Rectal smooth muscle tissue (tissue), 1 donor: ENCODE measurements at regions not wholly inside any gene's neighbourhood (a gene's known extent, or its start where the extent isn't known, plus 50 kb on each side); places are given as distances from the start of the nearest gene placed in this dataset.

Experiments
- H3K27ac ChIP-seq: one replicate; pipeline ENCODE4 v1.7.0; 2013; ENCODE audit warnings: low read depth, low read length, inconsistent platforms
- H3K27me3 ChIP-seq: one replicate; pipeline ENCODE4 v1.7.0; 2013; ENCODE audit warnings: low read length; ENCODE audit not compliant: control insufficient read depth, insufficient read depth
- H3K36me3 ChIP-seq: one replicate; pipeline ENCODE4 v1.7.0; 2013; ENCODE audit warnings: low read length; ENCODE audit not compliant: control insufficient read depth, insufficient read depth
- H3K4me1 ChIP-seq: one replicate; pipeline ENCODE4 v1.7.0; 2013; ENCODE audit warnings: low read length; ENCODE audit not compliant: control insufficient read depth, insufficient read depth
- H3K4me3 ChIP-seq: one replicate; pipeline ENCODE4 v1.7.0; 2013; ENCODE audit warnings: low read length
- H3K9ac ChIP-seq: one replicate; pipeline ENCODE4 v1.7.0; 2013; ENCODE audit warnings: low read length

GRCh38 chr7:47685712-47686376, 103.9 kb upstream of the TNS3 start:
- Histone ChIP-seq H3K9ac (no peak overlapping the region), H3K27ac (no peak overlapping the region), H3K36me3 (no peaks in the 10 kb centered on the region), H3K4me1 (no peaks in the 10 kb centered on the region), H3K4me3 (no peak overlapping the region), H3K27me3 (no peaks in the 10 kb centered on the region)

DNA sequence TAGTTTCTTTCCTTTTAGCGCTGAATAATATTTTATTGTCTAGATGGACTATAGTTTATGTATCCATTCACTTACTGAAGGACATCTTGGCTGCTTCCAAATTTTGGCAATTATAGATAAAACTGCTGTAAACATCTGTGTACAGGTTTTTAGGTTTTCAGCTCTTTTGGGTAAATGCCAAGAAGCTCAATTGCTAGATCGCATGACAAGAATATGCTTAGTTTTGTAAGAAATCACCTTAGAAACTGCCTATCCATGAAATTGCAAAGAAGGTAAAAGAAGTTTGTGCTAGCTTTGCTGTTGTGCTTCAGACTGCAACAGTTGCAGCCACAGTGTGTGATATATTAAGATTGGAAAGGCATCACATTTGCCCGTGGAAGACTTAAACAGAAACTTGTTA, 103.2 kb upstream of the TNS3 start:
- H3K27ac ChIP-seq = no peak overlapping the region
- no peaks in the 10 kb centered on the region for H3K27me3 ChIP-seq
- no peak overlapping the region for H3K9ac ChIP-seq
- H3K36me3 ChIP-seq = no peaks in the 10 kb centered on the region
- no peaks in the 10 kb centered on the region for H3K4me1 ChIP-seq
- no peak overlapping the region for H3K4me3 ChIP-seq

DNA sequence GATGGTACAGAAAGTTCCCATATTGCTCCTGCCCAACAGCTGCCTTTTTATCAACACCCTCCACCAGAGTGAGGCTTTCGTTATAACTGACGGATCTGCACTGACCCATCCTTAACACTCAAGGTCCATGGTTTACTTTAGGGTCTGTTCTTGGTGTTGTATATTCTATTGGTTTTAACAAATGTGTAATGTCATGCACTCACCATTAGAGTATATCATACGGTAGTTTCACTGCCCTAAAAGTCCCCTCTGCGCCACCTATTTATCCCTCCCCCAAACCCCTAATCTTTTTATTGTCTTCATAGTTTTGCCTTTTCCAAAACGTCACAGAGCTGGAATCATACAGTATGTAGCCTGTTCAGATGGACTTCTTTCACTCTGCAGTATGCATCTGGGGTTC, 102.8 kb upstream of the TNS3 start:
- no peaks in the 10 kb centered on the region for H3K36me3 ChIP-seq
- no peak overlapping the region for H3K27ac ChIP-seq
- no peaks in the 10 kb centered on the region for H3K27me3 ChIP-seq
- H3K9ac ChIP-seq = no peak overlapping the region
- no peak overlapping the region for H3K4me3 ChIP-seq
- H3K4me1 ChIP-seq = no peaks in the 10 kb centered on the region

- Histone ChIP-seq H3K4me1 (no peaks in the 10 kb centered on the region), H3K36me3 (no peaks in the 10 kb centered on the region), H3K9ac (no peak overlapping the region), H3K27me3 (no peaks in the 10 kb centered on the region), H3K27ac (no peak overlapping the region), H3K4me3 (no peak overlapping the region)
These were observed 101.6 kb upstream of the TNS3 start for GRCh38 chr7:47683485-47683898.

GRCh38 chr7:47682874-47683273, 101.0 kb upstream of the TNS3 start:
- no peaks in the 10 kb centered on the region for H3K36me3 ChIP-seq

DNA sequence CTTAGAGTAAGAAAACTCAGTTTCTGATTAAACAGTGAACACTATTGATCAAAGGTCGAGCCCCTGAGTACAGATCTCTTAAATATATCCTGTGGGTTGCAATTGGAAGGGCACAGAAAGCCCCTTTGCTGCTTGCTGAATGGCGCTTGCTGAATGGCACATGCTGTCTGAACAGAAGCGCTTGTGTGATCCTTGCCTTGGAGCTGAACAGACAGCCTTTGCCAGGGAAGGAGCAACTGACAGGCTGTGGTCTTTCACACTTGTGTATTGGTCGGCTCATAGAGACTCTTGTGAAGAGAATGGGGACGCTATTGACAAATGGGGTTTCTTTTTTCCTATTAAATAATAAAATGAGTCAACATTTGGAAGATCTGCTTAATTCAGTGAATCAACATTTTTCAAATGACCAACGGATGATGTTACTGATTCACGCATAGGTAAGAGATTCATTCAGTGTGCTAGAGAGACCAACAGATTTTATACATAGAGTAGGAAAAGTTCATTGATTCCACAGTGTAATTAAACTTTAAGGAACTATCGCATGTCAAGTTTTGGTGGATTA, 99.4 kb upstream of the TNS3 start:
- H3K4me1 ChIP-seq = peaks cover 5% of the 10 kb centered on the region
- H3K27me3 ChIP-seq = no peaks in the 10 kb centered on the region
- H3K9ac ChIP-seq = no peak overlapping the region
- no peaks in the 10 kb centered on the region for H3K36me3 ChIP-seq
- no peak overlapping the region for H3K27ac ChIP-seq
- no peak overlapping the region for H3K4me3 ChIP-seq

More at GRCh38 chr7:47682874-47683273, 101.0 kb upstream of the TNS3 start:
- Histone ChIP-seq H3K27me3 (no peaks in the 10 kb centered on the region), H3K4me1 (peaks cover under 1% of the 10 kb centered on the region), H3K4me3 (no peak overlapping the region), H3K27ac (no peak overlapping the region), H3K9ac (no peak overlapping the region)

DNA sequence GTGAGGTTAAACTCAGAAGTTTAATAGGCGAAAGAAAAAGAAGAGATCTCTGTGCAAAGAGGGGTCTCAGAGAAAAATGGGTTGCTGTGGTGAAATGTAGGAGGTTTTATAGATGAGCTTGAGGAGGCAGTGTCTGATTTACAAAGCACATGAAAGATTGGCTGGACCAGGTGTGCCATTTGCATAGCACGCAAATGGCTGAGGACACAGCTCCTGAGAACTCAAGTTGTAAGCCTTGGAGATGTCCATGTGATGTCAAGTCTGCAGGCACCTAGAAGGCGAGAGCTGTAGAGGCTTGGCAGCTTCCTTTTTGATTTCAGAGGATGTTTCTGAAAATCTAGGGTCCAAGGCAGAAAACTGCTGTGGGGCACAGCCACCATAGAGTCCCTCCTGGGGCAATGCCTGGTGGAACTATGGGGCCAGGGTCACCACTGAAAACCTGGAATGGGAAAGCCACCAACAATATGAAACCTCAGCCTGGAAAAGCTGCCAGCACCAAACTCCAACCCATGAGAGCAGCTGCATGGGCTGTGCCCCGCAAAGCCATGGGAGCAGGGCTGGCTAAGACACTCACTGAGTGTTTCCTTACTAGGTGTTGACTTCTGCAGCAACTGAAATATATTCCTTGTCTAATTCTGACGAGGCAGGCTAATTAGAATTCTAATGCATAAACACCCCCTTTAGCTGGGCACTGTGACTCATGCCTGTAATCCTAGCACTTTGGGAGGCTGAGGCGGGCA, 96.9 kb upstream of the TNS3 start:
- Histone ChIP-seq H3K36me3 (no peaks in the 10 kb centered on the region), H3K27me3 (no peaks in the 10 kb centered on the region), H3K9ac (no peak overlapping the region), H3K27ac (no peak overlapping the region), H3K4me3 (no peak overlapping the region), H3K4me1 (peaks cover 5% of the 10 kb centered on the region)

DNA sequence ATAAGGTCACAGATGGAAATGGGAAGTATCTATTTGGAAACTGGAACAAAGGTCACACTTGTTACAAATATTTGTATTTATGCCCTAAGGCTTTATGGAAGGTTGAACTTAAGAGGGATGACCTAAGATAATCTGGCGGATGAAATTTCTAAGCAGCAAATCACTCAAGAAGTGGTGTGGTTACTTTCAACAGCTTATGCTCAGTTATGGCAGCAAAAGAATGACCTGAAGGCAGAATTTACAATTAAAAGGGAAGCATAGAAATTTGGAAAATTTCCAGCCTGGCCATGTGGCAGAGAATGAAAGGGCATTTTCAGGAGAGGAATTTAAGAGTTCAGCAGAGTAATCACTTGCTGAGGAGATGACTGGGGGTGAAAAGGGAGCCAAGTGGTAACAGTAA, 95.8 kb upstream of the TNS3 start:
- no peak overlapping the region for H3K27ac ChIP-seq

GRCh38 chr7:47677093-47677492, 95.2 kb upstream of the TNS3 start:
- Histone ChIP-seq H3K27ac (no peak overlapping the region), H3K4me1 (peaks cover 5% of the 10 kb centered on the region), H3K27me3 (no peaks in the 10 kb centered on the region), H3K9ac (no peak overlapping the region), H3K36me3 (no peaks in the 10 kb centered on the region), H3K4me3 (no peak overlapping the region)

More for the DNA sequence above, 95.8 kb upstream of the TNS3 start:
- H3K4me1 ChIP-seq = peaks cover 5% of the 10 kb centered on the region
- no peak overlapping the region for H3K4me3 ChIP-seq
- no peak overlapping the region for H3K9ac ChIP-seq
- H3K36me3 ChIP-seq = no peaks in the 10 kb centered on the region
- H3K27me3 ChIP-seq = no peaks in the 10 kb centered on the region

DNA sequence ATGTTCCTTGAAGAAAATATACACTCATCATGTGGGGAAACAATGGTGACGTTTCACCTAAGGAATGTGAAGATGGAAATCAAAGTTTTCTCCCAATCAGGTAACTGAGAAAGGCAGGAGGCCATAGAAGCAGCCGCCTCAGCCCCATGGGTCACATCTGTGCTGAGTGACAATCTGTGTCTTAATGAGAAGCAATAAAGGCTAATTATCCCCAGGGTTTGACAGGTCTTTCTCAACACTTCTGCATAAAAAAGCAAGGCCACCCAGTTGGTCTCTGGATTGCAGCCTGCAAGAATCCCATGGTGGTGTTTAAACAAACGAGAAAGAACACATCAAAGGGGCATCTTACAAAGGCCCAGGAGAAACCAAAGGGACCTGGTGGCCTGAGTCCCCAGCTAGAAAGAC, 91.1 kb upstream of the TNS3 start:
- no peak overlapping the region for H3K9ac ChIP-seq
- no peaks in the 10 kb centered on the region for H3K27me3 ChIP-seq
- no peak overlapping the region for H3K4me3 ChIP-seq
- H3K4me1 ChIP-seq = peaks cover 5% of the 10 kb centered on the region
- H3K27ac ChIP-seq = no peak overlapping the region
- H3K36me3 ChIP-seq = no peaks in the 10 kb centered on the region

DNA sequence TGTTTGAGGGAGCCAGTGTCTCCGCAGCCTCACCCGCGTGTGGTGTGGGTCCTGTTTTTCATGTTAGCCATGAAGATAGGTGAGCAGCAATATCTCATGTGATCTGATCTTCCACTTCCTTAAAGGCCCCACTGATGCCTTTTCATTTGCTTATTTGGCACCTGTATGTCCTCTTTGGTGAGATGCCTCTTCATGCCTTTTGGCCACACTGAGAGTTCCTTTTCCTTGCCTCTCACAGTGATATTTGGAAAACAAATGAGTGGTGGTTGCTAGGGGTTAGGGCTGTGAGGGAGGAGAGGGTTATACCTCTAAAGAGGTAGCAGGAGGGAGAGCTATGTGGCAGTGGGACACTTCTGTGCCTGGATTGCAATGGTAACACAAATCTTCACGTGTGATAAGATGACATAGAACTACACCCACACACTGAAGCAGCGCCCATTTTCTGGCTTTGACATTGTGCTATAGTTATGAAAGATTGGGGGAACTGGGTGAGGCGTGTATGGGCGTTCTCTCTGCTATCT, 90.4 kb upstream of the TNS3 start:
- Histone ChIP-seq H3K36me3 (no peaks in the 10 kb centered on the region), H3K4me3 (no peak overlapping the region), H3K27ac (no peak overlapping the region), H3K4me1 (no peaks in the 10 kb centered on the region), H3K9ac (no peak overlapping the region), H3K27me3 (no peaks in the 10 kb centered on the region)

DNA sequence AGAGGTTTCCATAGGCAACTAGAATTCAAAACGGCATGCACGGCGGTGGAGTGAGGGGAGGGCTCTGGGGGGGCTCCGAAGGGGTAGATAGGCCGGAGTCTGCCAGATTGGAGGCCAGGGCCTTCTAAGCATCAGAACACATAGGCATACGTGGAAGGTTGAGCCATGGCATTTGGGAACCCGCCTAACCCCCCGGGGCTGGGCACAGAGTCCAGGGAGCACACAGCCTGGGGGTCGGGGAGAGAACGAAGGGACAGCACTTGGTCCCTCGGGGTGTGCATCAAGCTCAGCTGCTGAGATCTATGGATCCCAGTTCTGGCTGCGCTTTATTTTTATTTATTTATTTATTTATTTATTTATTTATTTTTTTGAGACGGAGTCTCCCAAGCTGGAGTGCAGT, 89.4 kb upstream of the TNS3 start:
- Histone ChIP-seq H3K4me3 (no peak overlapping the region), H3K27ac (no peak overlapping the region)

More for the DNA sequence above, 89.4 kb upstream of the TNS3 start:
- Histone ChIP-seq H3K4me1 (no peaks in the 10 kb centered on the region), H3K36me3 (no peaks in the 10 kb centered on the region), H3K27me3 (no peaks in the 10 kb centered on the region), H3K9ac (no peak overlapping the region)
